Upper lobe of left lung (tissue), 4 donors: ENCODE measurements at regions not wholly inside any gene's neighbourhood (a gene's known extent, or its start where the extent isn't known, plus 50 kb on each side); places are given as distances from the start of the nearest gene placed in this dataset.

Source experiments
- CTCF ChIP-seq, 6 experiments: fragments of 450-650 bp in 4 of 6; fragments of 200-600 bp in 2 of 6; sonication (generic) in 2 of 6; IDR thresholded peaks; one replicate each; pipeline ENCODE4 v1.5.1; 2016 to 2019; ENCODE audit warnings: antibody characterized with exemption in 6 of 6
- EP300 ChIP-seq, 4 donors: sonication (generic); formaldehyde crosslinking; IDR thresholded peaks; one replicate each; pipeline ENCODE4 v1.5.1; 2017; ENCODE audit warnings: antibody characterized with exemption in 4 of 4, control low read depth in 2 of 4
- POLR2A ChIP-seq, 4 donors: fragments of 450-650 bp; IDR thresholded peaks; one replicate each; pipeline ENCODE4 v1.5.1; 2016 to 2017; ENCODE audit warnings: antibody characterized with exemption in 4 of 4, mild to moderate bottlenecking in 2 of 4
- POLR2AphosphoS5 ChIP-seq, 2 donors: sonication (generic); formaldehyde crosslinking; IDR thresholded peaks; one replicate each; pipeline ENCODE4 v1.5.1; 2017; ENCODE audit warnings: antibody characterized with exemption in 2 of 2

- no peak for TF ChIP-seq EP300 (IDR thresholded peaks at IDR 0.05)
- TF ChIP-seq CTCF (IDR thresholded peaks at IDR 0.05): no peak
- TF ChIP-seq POLR2A (IDR thresholded peaks at IDR 0.05): no peak
- no peak for TF ChIP-seq POLR2AphosphoS5 (IDR thresholded peaks at IDR 0.05)
Measured at GRCh38 chr9:22508790-22509189, 62.2 kb downstream of the DMRTA1 start.
